ENCODE measurements at regions not wholly inside any gene's neighbourhood (a gene's known extent, or its start where the extent isn't known, plus 50 kb on each side); places are given as distances from the start of the nearest gene placed in this dataset.
A peak's percentile ranks its signal among the peaks of the same experiment; 100 is the strongest.

DNA sequence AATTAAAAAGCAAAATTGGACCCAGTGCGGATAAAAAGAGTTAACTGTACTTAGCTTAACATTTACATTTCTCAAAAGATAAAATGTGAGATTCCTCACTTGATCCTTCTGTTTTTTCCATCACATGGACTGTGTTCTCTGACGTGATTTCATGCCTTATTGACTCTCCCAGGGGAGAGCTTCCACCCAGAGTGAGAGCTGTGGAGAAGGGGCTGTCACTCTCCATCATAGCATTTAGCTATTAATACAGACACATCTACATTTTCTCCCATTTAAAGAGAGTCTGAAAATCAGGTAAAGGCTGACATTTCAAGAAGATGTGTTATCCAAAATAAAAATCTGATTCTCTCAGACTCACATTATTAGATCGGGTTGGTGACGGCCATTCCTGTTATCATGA is 493.8 kb downstream of the FBXO15 start:
- DNase-seq (ENCODE audit: low read depth), result no peak
- TF ChIP-seq, protein P1, sequence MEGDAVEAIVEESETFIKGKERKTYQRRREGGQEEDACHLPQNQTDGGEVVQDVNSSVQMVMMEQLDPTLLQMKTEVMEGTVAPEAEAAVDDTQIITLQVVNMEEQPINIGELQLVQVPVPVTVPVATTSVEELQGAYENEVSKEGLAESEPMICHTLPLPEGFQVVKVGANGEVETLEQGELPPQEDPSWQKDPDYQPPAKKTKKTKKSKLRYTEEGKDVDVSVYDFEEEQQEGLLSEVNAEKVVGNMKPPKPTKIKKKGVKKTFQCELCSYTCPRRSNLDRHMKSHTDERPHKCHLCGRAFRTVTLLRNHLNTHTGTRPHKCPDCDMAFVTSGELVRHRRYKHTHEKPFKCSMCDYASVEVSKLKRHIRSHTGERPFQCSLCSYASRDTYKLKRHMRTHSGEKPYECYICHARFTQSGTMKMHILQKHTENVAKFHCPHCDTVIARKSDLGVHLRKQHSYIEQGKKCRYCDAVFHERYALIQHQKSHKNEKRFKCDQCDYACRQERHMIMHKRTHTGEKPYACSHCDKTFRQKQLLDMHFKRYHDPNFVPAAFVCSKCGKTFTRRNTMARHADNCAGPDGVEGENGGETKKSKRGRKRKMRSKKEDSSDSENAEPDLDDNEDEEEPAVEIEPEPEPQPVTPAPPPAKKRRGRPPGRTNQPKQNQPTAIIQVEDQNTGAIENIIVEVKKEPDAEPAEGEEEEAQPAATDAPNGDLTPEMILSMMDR (conservative IDR thresholded peaks at IDR 0.05; ENCODE audit: low read length), result no peak
- no peak overlapping the region for H3K4me3 ChIP-seq (ENCODE audit: low read length)

DNA sequence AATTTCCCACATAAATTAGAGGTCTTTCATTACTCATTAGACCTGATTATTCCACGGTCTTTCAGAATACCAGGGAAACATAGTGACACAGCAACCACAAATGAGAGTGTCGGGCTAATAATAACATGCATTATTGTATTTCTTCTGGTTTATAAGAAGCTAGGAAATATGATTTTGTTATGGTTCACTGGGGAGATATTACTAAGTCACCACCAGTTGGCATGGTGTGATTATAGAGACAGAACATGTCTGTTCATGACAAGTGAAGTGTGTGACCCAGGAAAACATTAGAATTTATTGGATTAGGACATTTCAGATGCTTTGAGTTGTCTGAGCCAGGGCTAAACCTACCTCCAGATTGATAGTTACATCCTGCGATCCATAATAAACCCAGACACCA is 494.4 kb downstream of the FBXO15 start:
- DNase-seq (ENCODE audit: low read depth), result no peak
- no peak overlapping the region for H3K4me3 ChIP-seq (ENCODE audit: low read length)
- TF ChIP-seq, protein P1 (conservative IDR thresholded peaks at IDR 0.05; ENCODE audit: low read length), result no peak

DNA sequence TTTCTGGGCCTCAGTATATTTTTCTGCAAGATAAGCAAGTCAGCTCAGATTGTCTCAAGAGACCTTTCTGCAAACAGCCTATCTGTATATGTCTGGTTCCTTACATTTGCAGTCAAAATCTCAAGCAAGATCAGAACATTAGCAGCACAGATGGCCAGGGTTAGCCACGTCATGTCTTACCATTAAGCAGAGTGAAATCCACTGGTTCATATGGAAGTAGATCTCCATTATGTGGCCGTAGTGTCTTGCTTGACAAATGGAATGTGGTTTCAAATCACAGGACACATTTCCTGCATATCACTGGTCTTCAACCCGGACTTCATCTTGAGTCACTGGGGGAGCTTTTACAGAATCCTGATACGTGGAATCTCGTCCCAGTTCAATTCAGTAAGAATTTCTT is 500.2 kb downstream of the FBXO15 start:
- no peak overlapping the region for H3K4me3 ChIP-seq (ENCODE audit: low read length)
- no peak for DNase-seq (ENCODE audit: low read depth)
- TF ChIP-seq, protein P1 (conservative IDR thresholded peaks at IDR 0.05; ENCODE audit: low read length), result no peak

DNA sequence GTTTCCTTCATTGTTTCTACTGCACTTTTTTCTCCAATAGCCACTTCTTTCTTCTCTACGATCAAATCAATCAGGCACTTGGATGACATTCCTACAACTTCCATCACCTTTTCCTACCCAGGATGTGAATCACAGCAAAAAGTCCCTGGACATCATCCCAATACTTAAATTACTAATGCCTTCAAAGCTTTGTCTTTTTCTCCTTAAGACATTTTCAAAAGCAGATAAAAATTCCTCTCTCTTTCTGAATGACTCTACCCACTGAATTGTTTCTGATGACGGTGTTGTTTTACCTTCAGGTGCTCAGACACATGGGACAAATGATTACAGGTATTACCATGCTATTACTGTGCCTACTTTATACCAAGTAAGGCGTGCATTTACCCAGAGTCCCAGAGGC is 500.9 kb downstream of the FBXO15 start:
- TF ChIP-seq, protein P1 (conservative IDR thresholded peaks at IDR 0.05; ENCODE audit: low read length), result no peak
- peak; percentile 31 for DNase-seq (ENCODE audit: low read depth)
- H3K4me3 ChIP-seq (ENCODE audit: low read length), result no peak overlapping the region

DNA sequence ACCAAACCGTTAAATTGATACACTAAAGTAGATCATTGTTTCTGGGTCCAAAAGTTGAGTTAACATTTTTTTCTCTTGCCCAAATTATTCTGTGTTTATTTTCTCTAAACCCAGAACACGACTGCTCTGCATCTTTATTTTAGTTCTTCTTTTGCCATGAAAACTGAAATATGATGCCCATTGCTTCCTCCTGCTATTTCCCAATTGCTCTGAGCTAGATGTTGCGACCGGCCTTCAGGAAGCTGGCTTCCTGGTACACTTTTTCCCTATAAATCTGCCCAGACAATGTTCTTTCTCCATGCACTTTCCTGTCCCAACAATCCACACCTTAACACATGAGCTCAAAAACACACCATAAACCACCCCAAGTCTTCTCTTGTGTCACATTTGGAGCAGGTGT is 501.4 kb downstream of the FBXO15 start:
- TF ChIP-seq, protein P1 (conservative IDR thresholded peaks at IDR 0.05; ENCODE audit: low read length), result no peak
- no peak overlapping the region for H3K4me3 ChIP-seq (ENCODE audit: low read length)
- DNase-seq (ENCODE audit: low read depth), result peak; percentile 12

DNA sequence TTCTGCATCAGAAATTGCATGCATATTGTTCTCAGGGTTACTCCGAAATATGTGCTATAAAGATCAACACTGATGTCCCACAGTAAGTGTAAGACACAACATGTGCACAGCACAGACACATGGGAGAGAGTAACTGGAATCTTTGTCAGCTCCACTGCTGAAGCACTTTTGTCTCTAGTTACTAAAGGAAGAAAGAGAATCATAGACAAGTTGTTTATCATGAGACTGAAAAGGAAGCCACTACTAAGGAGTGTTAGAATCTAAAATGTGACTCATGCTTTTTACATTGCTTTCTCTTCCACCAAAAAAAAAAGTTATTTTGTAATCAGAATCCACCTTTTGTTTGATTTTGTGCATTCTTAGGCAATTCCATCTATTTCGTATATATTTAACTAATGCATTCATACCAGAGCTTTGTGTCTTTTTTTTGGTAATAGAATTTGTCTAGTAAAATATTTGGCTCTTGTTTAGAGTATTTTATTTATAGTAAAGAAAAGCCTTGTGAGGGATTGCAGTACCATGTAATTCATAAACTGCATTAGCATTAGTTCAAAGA is 502.4 kb downstream of the FBXO15 start:
- peak; percentile 11 for DNase-seq (ENCODE audit: low read depth)
- TF ChIP-seq, protein P1 (conservative IDR thresholded peaks at IDR 0.05; ENCODE audit: low read length), result no peak
- no peak overlapping the region for H3K4me3 ChIP-seq (ENCODE audit: low read length)

DNA sequence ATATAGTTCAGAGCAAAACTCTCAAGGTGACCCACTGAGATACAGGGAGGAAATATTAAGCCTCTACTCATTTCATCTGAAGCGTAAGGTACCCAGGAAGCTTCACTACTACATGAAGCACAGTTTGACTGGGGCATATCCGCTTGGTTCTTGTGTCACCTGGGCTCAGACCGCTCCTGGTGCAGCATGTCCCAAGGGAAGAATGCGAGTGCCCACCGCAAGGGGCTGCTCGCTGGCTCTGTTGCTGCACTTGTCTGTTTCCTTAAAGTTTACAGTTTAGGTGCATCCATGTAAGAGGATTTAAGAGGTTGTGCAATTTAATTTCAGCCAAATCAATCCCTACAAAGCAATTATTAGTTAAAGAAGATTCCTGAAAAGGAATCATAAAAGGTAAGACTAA is 507.8 kb downstream of the FBXO15 start:
- TF ChIP-seq, protein P1 (conservative IDR thresholded peaks at IDR 0.05; ENCODE audit: low read length), result no peak
- no peak overlapping the region for H3K4me3 ChIP-seq (ENCODE audit: low read length)
- no peak for DNase-seq (ENCODE audit: low read depth)

All from AG10803 (cell line).